Naive B cell (primary cell): ENCODE measurements at regions not wholly inside any gene's neighbourhood (a gene's known extent, or its start where the extent isn't known, plus 50 kb on each side); places are given as distances from the start of the nearest gene placed in this dataset.
A peak's percentile ranks its signal among the peaks of the same experiment; 100 is the strongest.

ENCODE experiments used
- ATAC-seq, 2 donors: fragments of 150-1000 bp; cut with Tn5 transposase; 2 replicates each; pipeline ENCODE4 v1.10.0; 2021; ENCODE audit warnings: low read depth in 2 of 2, mild to moderate bottlenecking in 2 of 2, moderate library complexity in 2 of 2
- DNase-seq: peaks from one replicate; pipeline ENCODE4 v3.0.0; 2022
- H3K27ac Mint-ChIP-seq, 6 donors: one replicate each; pipeline ENCODE4 v1.8.0; 2020 to 2022; ENCODE audit warnings: mild to moderate bottlenecking in 6 of 6, mixed read lengths in 6 of 6, moderate library complexity in 5 of 6, inconsistent platforms in 2 of 6
- H3K27me3 Mint-ChIP-seq, 3 donors: one replicate each; pipeline ENCODE4 v1.8.0; 2021 to 2022; ENCODE audit warnings: mixed read lengths in 3 of 3, mild to moderate bottlenecking in 1 of 3
- H3K36me3 Mint-ChIP-seq, 2 donors: one replicate each; pipeline ENCODE4 v1.8.0; 2020 to 2022; ENCODE audit warnings: mixed read lengths in 2 of 2, inconsistent platforms in 1 of 2, mild to moderate bottlenecking in 1 of 2
- H3K4me1 Mint-ChIP-seq, 3 donors: one replicate each; pipeline ENCODE4 v1.8.0; 2020 to 2022; ENCODE audit warnings: mixed read lengths in 3 of 3, inconsistent platforms in 1 of 3, mild to moderate bottlenecking in 1 of 3, moderate library complexity in 1 of 3
- H3K4me3 Mint-ChIP-seq, 8 donors: one replicate each; pipeline ENCODE4 v1.8.0; 2020 to 2022; ENCODE audit warnings: mild to moderate bottlenecking in 8 of 8, mixed read lengths in 8 of 8, moderate library complexity in 8 of 8, inconsistent platforms in 2 of 8
- H3K9me3 Mint-ChIP-seq, 7 donors: one replicate each; pipeline ENCODE4 v1.8.0; 2020 to 2022; ENCODE audit warnings: mixed read lengths in 7 of 7, mild to moderate bottlenecking in 5 of 7, inconsistent platforms in 2 of 7, moderate library complexity in 1 of 7

DNA sequence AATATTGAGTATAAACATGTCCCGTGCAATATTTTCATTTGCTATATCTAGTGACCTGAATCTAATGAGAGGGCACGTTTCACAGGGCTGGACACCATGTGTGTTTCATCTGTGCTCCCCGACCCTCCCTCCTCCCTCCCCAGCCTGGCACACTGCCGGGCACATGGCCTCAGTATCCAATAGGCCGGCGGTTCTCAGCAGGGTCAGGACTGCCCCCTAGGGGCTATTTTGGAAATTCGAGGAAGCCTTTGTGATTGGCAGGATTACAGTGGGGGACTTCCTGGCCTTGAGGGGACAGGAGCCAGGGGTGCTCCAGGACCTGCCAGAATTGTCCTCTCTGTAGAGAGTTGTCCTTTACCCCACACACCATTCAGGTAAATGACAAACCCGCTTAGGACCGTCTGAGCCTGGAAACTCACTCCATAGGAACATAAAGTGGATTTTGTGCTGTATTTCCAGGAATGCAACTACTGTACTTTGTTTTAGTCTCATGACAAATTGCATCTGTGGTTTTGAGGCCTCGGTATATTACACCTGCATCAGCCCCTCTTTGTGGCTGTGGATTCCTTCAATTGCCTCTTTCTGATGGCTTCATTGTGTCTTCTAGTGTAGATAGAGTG is 109.5 kb upstream of the SIM2 start:
- H3K9me3 Mint-ChIP-seq: no peaks in the 10 kb centered on the region
- ATAC-seq (no peak), DNase-seq (no peak)
- no peak overlapping the region for H3K4me3 Mint-ChIP-seq
- H3K27ac Mint-ChIP-seq: no peak overlapping the region
- no peaks in the 10 kb centered on the region for H3K4me1 Mint-ChIP-seq
- peaks cover 3 to 37% (median 6%) of the 10 kb centered on the region in 3 donors for H3K27me3 Mint-ChIP-seq
- no peaks in the 10 kb centered on the region for H3K36me3 Mint-ChIP-seq

DNA sequence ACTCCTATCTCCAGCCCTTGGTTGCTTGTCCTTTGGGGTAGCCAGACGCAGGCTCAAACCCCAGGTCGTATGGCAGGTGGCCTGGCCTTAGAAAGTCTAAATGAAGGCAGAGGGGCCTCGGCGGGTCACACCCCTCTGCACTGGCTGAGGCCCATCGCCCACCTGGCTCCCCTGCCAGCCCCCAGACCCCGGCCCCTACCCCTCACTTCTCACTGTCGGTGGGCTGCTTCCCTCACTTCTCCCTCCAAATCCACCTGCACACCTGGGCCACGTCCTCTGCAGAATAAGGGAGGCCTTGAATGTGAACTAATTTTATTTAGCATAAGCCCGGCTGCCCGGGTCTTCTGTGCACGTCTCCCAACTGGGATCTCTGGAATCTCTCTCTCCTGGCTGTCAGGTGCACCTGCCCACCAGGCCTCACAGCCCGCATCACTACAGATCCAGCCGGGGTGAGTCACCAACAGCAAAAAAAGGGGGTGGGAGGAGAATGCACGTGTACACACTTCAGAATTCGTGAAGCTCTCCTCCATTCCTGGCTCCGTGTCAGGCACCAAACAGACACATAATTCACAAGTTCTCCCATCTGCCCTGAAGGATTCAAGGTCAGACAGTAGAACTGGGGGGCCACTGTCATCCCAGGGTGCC is 107.5 kb upstream of the SIM2 start:
- Mint-ChIP-seq H3K27me3 (peaks cover 12 to 42% (median 13%) of the 10 kb centered on the region in 3 donors), H3K27ac (no peak overlapping the region), H3K36me3 (peaks cover 0 to 2% of the 10 kb centered on the region in 2 donors), H3K4me1 (no peaks in the 10 kb centered on the region), H3K4me3 (no peak overlapping the region), H3K9me3 (peaks cover 0 to 3% (median 0%) of the 10 kb centered on the region in 7 donors)
- no peak for DNase-seq
- no peak for ATAC-seq

DNA sequence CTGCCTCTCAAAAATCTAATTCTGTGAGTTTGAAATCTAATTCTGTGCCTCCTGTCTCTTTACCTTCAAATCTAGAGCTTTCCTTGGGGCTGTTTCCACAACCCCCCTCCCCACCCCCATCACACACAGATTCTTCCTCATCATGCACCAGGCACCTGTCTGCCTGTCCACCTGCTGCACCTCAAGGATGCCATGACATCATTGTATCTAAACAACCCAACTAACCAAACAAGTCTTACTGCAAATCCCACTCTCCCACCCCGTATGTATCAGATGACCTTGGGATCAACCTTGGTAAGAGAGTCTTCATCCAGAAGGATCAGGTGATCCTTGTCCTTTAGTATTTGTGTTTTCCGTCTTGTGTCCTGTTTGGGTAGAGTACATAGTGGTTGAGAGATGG is 102.7 kb upstream of the SIM2 start:
- Mint-ChIP-seq H3K9me3 (peaks cover 3 to 17% (median 6%) of the 10 kb centered on the region in 7 donors), H3K4me3 (no peak overlapping the region), H3K27me3 (peaks cover 25 to 64% (median 26%) of the 10 kb centered on the region in 3 donors), H3K36me3 (peaks cover 7 to 8% of the 10 kb centered on the region in 2 donors), H3K27ac (no peak overlapping the region), H3K4me1 (no peaks in the 10 kb centered on the region)
- DNase-seq: no peak
- ATAC-seq: no peak

- Mint-ChIP-seq H3K27me3 (peaks cover 17 to 38% (median 24%) of the 10 kb centered on the region in 3 donors), H3K4me3 (no peak overlapping the region), H3K27ac (no peak overlapping the region), H3K4me1 (no peaks in the 10 kb centered on the region), H3K36me3 (peaks cover 7% of the 10 kb centered on the region in 2 donors), H3K9me3 (peaks cover 3 to 17% (median 5%) of the 10 kb centered on the region in 7 donors)
- no peak for DNase-seq
- no peak for ATAC-seq
Observed at GRCh38 chr21:36601362-36601761, 97.6 kb upstream of the SIM2 start.

DNA sequence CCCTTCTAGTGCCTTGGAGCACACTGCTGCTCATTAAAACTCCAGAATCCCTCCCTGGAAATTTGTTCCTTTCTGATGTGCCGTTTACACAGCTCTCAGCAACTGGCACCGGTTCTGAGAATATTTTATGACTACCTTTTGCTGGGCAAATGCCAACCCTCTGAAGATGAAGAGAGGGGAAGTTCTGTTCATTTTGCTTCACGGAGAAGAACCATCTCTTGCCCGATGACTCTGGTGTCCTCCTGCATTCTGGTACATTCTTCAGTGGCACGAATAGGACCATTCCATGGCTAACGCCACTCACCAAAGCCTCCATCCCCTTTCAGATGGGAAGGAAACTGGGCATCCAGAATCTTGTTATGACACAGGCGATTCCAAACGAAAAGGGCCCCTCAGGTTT is 96.2 kb upstream of the SIM2 start:
- Mint-ChIP-seq H3K36me3 (peaks cover 4 to 7% of the 10 kb centered on the region in 2 donors), H3K4me3 (no peak overlapping the region), H3K27ac (no peak overlapping the region), H3K4me1 (no peaks in the 10 kb centered on the region), H3K9me3 (peaks cover 3 to 17% (median 7%) of the 10 kb centered on the region in 7 donors), H3K27me3 (peaks cover 13 to 40% (median 28%) of the 10 kb centered on the region in 3 donors)
- DNase-seq (no peak), ATAC-seq (no peak)

DNA sequence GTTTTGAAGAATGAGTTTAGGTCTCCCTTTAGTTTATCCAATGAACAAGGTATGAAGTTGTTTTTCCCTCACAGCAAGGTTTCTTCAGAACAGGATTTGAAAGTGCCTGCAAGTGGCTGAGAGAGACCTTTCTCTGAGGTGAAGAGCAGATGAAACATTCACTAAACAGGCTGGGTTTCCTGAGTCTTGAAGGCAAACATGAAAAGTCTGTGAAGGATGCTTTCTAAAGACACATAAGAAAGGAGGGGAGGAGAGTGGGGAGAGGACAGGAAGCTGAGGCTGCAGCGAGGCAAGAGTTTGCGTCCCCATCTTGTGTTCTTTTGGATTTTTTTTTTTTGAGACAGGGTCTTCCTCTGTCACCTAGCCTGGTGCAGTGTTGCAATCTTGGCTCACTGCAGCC is 95.7 kb upstream of the SIM2 start:
- no peaks in the 10 kb centered on the region for H3K4me1 Mint-ChIP-seq
- H3K36me3 Mint-ChIP-seq: peaks cover 4 to 7% of the 10 kb centered on the region in 2 donors
- DNase-seq: no peak
- H3K27ac Mint-ChIP-seq: no peak overlapping the region
- peaks cover 3 to 17% (median 7%) of the 10 kb centered on the region in 7 donors for H3K9me3 Mint-ChIP-seq
- peaks cover 11 to 41% (median 30%) of the 10 kb centered on the region in 3 donors for H3K27me3 Mint-ChIP-seq
- ATAC-seq: no peak
- H3K4me3 Mint-ChIP-seq: no peak overlapping the region

DNA sequence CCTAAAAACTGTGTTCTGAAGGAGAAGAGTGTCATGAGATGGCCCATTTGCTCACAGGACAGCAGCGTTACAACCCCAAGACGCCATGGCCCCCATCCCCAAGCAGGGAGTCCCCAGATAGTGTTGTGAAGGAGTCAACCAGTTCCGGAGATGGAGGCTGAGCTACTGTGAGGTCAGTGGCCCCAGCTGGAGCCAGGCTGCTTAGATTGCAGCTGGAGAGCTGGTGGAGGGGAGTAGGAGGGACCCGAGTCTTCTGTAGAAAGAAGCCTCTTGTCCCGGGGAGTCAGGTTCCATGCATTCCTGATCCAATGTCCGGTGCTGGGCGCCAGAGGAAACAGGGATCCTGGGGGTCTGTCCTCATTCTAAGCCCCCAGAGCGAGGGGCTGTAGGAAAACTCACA is 93.5 kb upstream of the SIM2 start:
- DNase-seq (no peak), ATAC-seq (no peak)
- Mint-ChIP-seq H3K36me3 (no peaks in the 10 kb centered on the region), H3K27me3 (peaks cover 15 to 35% (median 25%) of the 10 kb centered on the region in 3 donors), H3K27ac (no peak overlapping the region), H3K4me3 (no peak overlapping the region), H3K9me3 (peaks cover 0 to 7% (median 4%) of the 10 kb centered on the region in 7 donors), H3K4me1 (no peaks in the 10 kb centered on the region)

DNA sequence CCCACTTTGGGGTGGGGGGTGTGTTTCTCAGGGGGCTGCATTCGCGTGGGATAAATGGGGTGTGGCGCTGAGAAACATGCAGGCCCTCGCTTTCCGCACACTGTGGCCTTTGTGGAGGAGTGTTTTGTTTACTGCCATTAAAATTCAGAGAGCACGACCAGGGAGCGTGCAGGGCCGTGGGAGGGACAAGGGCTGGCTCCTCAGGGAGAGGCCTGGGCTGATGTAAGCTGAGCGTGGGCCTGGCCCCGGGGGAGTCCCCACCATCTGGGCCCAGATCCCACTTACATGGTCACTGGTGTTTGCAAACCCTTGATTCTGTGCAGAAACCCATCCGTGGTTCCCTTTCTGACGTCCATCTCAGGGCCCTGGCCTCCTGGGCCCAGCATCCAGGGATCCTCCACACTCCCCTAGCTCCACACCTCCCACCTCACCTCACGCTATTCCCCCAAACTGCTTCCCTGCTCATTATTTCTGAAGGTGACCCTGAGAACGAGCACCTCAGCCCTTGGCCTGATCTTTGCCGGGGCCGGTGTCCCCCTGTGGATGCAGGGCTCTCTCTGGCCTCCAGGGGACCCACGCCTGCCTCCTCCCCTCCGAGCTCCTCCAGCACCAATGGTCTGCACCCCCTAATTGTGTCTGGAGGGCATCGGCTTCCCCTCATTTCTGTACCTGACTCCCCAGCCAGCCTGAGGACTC is 92.5 kb upstream of the SIM2 start:
- Mint-ChIP-seq H3K4me3 (no peak overlapping the region), H3K4me1 (no peaks in the 10 kb centered on the region), H3K9me3 (peaks cover 0 to 11% (median 6%) of the 10 kb centered on the region in 7 donors), H3K36me3 (no peaks in the 10 kb centered on the region), H3K27ac (peak overlapping the region in 1 of 6 donors; percentile 32), H3K27me3 (peaks cover 12 to 44% (median 22%) of the 10 kb centered on the region in 3 donors)
- no peak for ATAC-seq
- no peak for DNase-seq

DNA sequence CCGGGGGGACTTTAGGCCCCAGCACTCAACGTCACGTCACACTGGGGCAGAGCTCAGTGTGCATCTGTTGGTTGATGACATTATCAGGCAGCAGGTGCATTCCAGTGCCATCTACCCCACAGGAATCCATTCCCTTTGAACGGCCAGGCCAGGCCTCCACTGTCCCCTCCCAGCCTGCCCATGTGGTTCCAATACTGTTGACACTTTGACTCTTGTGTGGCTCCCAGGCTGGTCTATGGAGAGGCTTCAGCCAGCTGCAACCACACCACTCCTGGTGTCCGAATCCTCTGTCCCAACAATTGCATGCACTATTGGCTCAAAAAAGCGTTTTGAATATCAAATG is 92.0 kb upstream of the SIM2 start:
- no peak for DNase-seq
- Mint-ChIP-seq H3K4me3 (no peak overlapping the region), H3K27ac (peak overlapping the region in 1 of 6 donors; percentile 32), H3K9me3 (peaks cover 0 to 14% (median 6%) of the 10 kb centered on the region in 7 donors), H3K4me1 (no peaks in the 10 kb centered on the region), H3K27me3 (peaks cover 12 to 47% (median 25%) of the 10 kb centered on the region in 3 donors), H3K36me3 (no peaks in the 10 kb centered on the region)
- ATAC-seq: no peak

DNA sequence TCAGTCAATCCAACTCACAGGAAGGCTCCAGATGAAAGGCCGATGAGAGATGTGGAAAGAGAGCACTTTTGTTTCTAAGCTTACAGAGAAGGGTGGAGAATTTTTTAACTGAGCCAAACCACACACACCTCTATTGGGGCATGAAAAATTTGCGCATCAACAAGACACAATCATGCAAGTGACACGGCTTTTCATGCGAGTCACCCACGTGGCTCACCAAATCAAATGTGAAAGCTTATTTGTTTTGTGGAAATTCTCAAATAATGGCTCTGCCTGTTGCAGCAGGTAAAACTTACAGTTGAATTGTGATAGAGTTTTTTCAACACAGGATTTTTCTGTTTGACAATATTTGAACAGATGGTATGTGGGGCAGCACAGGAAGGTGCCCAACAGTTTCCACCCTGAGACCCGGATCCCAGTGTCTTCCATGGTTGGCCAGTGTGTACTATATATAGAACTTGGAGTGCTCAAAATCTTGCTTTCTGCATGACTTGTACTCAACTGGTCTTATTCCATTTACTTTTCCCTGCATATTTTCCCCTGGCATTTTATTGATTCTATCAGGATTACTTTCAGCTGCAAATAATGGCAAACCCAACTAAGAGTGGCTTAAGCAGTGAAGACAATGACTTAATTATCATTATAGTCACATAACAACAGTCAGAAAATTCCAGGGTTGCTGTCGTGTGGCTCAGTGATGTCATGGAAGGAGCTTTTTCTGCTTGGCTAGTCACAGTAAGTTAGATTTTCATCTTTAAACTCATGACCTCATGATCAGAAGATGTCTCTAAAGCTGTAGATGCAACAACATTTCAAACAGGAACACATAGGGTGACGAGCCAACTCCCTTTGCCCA is 90.6 kb upstream of the SIM2 start:
- H3K9me3 Mint-ChIP-seq: peaks cover 2 to 17% (median 6%) of the 10 kb centered on the region in 7 donors
- H3K27ac Mint-ChIP-seq: no peak overlapping the region
- H3K27me3 Mint-ChIP-seq: peaks cover 19 to 56% (median 34%) of the 10 kb centered on the region in 3 donors
- peaks cover 0 to 5% of the 10 kb centered on the region in 2 donors for H3K36me3 Mint-ChIP-seq
- no peak overlapping the region for H3K4me3 Mint-ChIP-seq
- ATAC-seq (no peak), DNase-seq (no peak)
- H3K4me1 Mint-ChIP-seq: no peaks in the 10 kb centered on the region

DNA sequence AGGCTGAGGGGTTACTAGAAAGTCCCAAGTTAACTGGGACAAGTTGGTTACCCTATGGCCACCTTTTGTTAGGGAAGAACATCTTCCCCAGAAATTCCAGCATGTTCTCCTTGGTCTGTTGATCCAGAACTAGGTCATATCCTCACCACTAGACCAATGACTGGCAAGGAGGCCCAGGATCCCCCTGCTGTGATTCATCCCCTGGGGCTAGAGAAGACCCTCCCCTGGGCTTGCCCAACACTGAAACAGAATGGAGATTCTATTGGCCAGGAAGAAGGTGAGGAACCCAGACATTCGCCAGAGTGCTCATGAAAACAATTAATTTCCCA is 90.1 kb upstream of the SIM2 start:
- H3K4me1 Mint-ChIP-seq: no peaks in the 10 kb centered on the region
- peaks cover 0 to 7% of the 10 kb centered on the region in 2 donors for H3K36me3 Mint-ChIP-seq
- DNase-seq (no peak), ATAC-seq (no peak)
- peaks cover 2 to 17% (median 6%) of the 10 kb centered on the region in 7 donors for H3K9me3 Mint-ChIP-seq
- no peak overlapping the region for H3K4me3 Mint-ChIP-seq
- peaks cover 19 to 59% (median 37%) of the 10 kb centered on the region in 3 donors for H3K27me3 Mint-ChIP-seq
- no peak overlapping the region for H3K27ac Mint-ChIP-seq

GRCh38 chr21:36609654-36610053 is 89.3 kb upstream of the SIM2 start:
- H3K27ac Mint-ChIP-seq: no peak overlapping the region
- peaks cover 0 to 7% of the 10 kb centered on the region in 2 donors for H3K36me3 Mint-ChIP-seq
- ATAC-seq (no peak), DNase-seq (no peak)
- H3K4me3 Mint-ChIP-seq: no peak overlapping the region
- peaks cover 2 to 24% (median 11%) of the 10 kb centered on the region in 7 donors for H3K9me3 Mint-ChIP-seq
- peaks cover 24 to 59% (median 40%) of the 10 kb centered on the region in 3 donors for H3K27me3 Mint-ChIP-seq
- H3K4me1 Mint-ChIP-seq: no peaks in the 10 kb centered on the region

- Mint-ChIP-seq H3K27me3 (peaks cover 26 to 59% (median 41%) of the 10 kb centered on the region in 3 donors), H3K27ac (no peak overlapping the region), H3K36me3 (peaks cover 0 to 7% of the 10 kb centered on the region in 2 donors), H3K4me1 (no peaks in the 10 kb centered on the region), H3K4me3 (no peak overlapping the region), H3K9me3 (peaks cover 2 to 29% (median 14%) of the 10 kb centered on the region in 7 donors)
- ATAC-seq: no peak
- DNase-seq: no peak
Observed at GRCh38 chr21:36610201-36610600, 88.7 kb upstream of the SIM2 start.
